ENCODE measurements at regions not wholly inside any gene's neighbourhood (a gene's known extent, or its start where the extent isn't known, plus 50 kb on each side); places are given as distances from the start of the nearest gene placed in this dataset.

- TF ChIP-seq CTCF (IDR thresholded peaks at IDR 0.05; ENCODE audit: extremely low read depth, missing control alignments) = no peak
- DNase-seq (ENCODE audit: low spot score) = no peak
Observed at GRCh38 chr2:5391362-5391761, 300.8 kb upstream of the SOX11 start.

GRCh38 chr2:5392658-5393057 lies 299.5 kb upstream of the SOX11 start:
- no peak for DNase-seq (ENCODE audit: low spot score)

GRCh38 chr2:5393474-5393873 lies 298.7 kb upstream of the SOX11 start:
- no peak for TF ChIP-seq CTCF (IDR thresholded peaks at IDR 0.05; ENCODE audit: extremely low read depth, missing control alignments)
- DNase-seq (ENCODE audit: low spot score) = no peak

More at GRCh38 chr2:5392658-5393057, 299.5 kb upstream of the SOX11 start:
- TF ChIP-seq CTCF (IDR thresholded peaks at IDR 0.05; ENCODE audit: extremely low read depth, missing control alignments) = no peak

DNA sequence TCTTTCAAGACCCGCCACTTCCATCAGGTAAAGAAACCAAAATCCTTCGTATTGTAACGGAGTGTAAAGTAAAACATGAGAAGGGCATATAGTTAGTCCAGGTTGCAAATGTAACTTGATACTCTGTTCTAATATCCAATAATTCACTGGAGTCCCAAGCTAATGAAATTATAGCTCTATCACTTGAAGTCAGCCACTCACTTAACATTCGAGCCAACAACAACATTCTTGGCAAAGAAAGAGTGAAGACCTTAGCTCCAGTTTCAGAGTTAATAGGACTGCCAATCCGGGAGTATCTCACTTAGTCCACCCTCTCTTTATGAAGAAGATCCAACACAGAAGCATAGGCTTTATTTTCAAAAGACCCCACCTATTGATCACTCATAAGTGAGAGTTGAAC lies 298.0 kb upstream of the SOX11 start:
- no peak for TF ChIP-seq CTCF (IDR thresholded peaks at IDR 0.05; ENCODE audit: extremely low read depth, missing control alignments)
- no peak for DNase-seq (ENCODE audit: low spot score)

- DNase-seq (ENCODE audit: low spot score) = no peak
- no peak for TF ChIP-seq CTCF (IDR thresholded peaks at IDR 0.05; ENCODE audit: extremely low read depth, missing control alignments)
Observed at GRCh38 chr2:5401115-5401657, 291.0 kb upstream of the SOX11 start.

DNA sequence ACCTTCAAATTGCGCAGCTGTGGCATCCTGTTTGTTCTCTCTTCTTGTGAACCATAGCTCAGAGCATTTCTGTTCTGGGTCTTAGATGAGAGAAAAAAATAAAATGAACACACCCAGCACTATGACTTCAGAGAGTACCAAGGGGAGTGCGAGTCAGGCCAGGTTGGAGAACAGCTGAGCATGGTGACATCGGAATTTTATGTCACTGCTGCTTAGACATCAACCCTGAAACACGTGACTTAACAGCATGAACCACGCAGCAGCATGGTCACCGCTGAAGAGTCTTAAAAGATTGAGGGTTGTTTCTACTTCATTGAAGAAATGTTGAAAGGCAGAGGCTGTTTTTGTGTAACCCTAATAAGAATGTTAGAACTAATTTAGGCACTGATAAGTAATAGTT lies 288.8 kb upstream of the SOX11 start:
- DNase-seq (ENCODE audit: low spot score) = no peak
- no peak for TF ChIP-seq CTCF (IDR thresholded peaks at IDR 0.05; ENCODE audit: extremely low read depth, missing control alignments)

DNA sequence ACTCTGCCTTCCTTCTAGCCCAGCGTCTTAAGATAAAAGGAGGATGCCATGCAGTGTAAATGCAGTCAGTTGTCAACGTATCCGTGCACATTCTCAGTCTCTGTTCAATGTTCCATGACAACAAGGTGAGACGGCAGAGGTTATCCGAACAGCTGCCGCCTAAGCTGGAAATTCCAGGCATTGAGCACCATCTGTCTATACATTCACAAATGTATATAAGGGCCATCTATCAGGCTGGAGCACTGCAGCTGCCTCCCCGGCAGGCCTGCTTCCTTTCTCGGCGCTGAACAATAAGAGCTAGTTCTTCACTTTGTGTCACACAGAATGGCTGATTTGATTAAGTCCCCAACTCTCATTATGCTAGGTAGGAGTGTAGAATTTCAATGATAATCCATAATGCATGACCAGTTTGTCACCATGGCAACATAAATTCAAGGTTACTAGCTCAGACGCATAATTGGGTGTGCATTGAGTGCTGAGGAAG lies 282.2 kb upstream of the SOX11 start:
- DNase-seq (ENCODE audit: low spot score) = no peak

More for the DNA sequence above, 282.2 kb upstream of the SOX11 start:
- no peak for TF ChIP-seq CTCF (IDR thresholded peaks at IDR 0.05; ENCODE audit: extremely low read depth, missing control alignments)

All from GM20000 (cell line).